ENCODE measurements at regions not wholly inside any gene's neighbourhood (a gene's known extent, or its start where the extent isn't known, plus 50 kb on each side); places are given as distances from the start of the nearest gene placed in this dataset.

DNA sequence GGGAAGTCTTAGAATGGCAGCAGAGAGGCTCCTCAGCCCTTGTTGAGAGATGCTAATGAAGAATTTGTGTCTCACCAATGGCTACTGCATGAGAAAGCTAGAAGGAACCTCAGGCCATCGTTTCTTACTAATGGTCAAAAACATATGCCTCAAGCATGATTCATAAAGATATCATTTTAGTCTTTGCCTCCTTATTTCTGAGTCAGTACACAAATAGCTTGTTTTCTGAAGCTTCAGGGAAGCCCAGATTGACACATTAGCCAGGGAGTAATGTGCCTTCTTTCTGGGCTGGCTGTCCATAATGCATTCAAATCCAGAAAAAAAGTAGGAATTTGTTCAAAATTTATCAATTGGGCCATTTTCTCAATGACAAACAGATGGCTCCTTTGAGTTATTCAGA, 169.4 kb upstream of the ZBED5 start:
- H3K4me3 ChIP-seq (ENCODE audit: low read depth, low read length): no peak overlapping the region
- DNase-seq (ENCODE audit: low read depth): peak; percentile 25

DNA sequence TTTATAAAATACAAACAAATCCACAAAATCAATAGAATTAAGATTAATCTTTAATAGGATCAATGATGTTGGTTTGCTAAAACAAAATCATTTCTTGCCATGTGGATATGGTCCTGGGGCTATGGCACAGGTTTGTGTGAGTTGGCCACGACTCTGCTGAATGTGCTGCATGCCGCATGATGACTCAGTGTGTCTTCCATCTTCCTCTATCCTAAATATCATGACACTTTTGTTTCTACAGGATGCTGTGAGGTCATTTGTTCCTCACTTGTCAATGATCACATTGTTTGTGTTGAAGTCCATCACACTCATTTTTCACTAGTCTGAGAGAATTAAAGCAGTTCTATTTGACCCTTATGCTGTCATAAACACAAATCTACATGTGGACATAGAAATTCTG, 167.2 kb upstream of the ZBED5 start:
- DNase-seq (ENCODE audit: low read depth): peak; percentile 23
- H3K4me3 ChIP-seq (ENCODE audit: low read depth, low read length): no peak overlapping the region

DNA sequence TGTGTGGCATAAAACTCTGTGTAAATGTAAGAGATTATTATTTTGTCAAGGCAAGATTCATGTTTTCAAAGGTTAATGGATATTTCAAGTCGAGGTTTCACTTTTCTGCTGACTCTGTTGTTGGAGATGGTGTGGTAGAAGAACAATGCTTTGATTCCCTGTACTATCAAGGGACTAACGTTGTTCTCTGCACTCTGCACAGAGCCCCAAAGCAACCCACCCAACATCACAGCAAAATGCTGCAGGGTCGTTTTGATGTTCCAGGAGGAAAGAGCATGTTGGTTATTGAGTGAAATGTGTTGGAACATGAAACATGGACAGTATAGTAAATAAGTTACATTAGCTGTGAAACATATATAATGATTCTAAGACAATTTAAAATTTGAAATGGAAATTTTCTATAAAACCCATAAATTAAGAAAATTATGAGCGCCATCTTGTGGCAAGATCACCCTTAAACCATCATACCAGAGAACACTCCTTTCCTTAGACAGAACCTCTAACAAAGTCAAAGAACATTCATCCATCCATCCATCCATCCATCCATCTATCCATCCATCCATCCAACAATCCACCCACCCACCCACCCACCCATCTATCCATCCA, 164.4 kb upstream of the ZBED5 start:
- no peak overlapping the region for H3K4me3 ChIP-seq (ENCODE audit: low read depth, low read length)
- no peak for DNase-seq (ENCODE audit: low read depth)

DNA sequence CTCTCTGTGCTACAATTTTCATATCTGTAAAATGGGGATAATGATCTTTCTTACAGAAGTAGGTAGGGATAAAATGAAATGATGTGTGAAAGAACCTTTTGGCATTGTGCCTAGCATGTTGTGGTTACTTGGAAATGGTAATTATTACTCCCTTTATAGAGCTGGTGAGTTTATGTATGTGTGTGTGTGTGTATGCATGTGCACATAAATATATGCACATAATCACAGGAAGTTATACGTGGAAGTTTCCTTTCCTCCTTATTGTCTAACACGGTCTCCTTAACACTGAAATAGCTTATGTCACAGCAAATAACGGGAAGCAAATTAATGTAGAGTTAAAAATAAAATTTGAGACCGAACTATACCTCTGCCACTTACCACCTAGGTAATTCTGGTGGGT, 163.7 kb upstream of the ZBED5 start:
- no peak for DNase-seq (ENCODE audit: low read depth)

DNA sequence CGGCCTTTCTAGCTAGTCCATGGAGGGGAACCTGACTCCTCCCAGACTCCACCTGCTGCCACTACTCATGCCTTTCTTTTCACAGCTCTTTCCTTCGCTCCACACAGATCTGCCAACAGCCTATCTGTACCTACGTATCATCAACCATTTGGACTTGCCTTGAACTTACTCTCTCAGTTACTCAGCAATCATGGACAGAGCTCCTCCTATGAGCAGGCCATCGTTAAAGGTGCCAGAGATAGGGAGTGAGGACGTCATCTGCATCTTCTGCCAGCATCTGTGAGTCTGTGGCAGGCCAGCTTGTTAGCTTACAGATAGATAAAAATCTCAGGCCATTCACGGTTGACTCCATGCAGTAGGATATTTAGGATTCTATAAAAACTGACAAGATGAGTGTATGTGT, 162.9 kb upstream of the ZBED5 start:
- no peak for DNase-seq (ENCODE audit: low read depth)
- H3K4me3 ChIP-seq (ENCODE audit: low read depth, low read length): no peak overlapping the region

More for the DNA sequence above, 163.7 kb upstream of the ZBED5 start:
- H3K4me3 ChIP-seq (ENCODE audit: low read depth, low read length): no peak overlapping the region

DNA sequence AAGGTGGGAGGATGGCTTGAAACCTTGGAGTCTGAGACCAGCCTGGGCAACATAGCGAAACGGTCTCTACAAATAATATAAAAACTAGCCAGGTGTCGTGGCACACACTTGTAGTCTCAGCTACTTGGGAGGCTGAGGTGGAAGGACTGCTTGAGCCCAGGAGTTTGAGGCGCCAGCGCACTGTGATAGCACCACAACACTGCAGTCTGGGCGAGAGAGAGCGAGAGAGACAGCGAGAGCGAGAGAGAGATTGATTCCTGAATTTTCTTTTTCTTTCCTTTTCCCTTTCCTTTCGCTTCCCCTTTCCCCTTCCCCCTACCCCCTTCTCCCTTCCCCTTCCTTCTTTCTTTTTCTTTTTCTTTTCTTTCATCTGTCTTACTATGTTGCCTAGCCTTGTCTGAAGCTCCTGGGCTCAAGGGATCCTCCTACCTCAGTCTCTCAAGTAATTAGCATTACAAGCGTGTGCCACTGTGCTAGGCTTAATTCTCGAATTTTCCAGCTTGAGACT, 162.4 kb upstream of the ZBED5 start:
- no peak overlapping the region for H3K4me3 ChIP-seq (ENCODE audit: low read depth, low read length)
- DNase-seq (ENCODE audit: low read depth): no peak

DNA sequence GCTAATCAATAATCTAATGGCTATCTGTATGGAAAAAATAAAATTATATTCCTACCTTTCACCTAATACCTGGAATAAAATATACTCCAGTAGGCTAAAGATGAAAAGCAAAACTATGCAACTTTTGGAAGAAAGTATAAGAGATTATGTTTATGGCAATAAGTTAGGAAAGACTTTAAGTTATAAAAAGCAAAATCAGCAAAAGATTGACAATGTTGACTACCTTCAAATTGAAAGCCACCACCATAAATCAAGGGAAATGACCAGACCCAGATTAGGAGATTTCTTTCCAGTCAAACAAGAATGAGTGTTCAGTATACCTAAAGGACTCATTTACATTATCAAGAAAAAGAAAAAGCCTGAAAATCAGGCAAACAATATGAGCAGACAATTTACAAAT, 159.1 kb upstream of the ZBED5 start:
- DNase-seq (ENCODE audit: low read depth): no peak

DNA sequence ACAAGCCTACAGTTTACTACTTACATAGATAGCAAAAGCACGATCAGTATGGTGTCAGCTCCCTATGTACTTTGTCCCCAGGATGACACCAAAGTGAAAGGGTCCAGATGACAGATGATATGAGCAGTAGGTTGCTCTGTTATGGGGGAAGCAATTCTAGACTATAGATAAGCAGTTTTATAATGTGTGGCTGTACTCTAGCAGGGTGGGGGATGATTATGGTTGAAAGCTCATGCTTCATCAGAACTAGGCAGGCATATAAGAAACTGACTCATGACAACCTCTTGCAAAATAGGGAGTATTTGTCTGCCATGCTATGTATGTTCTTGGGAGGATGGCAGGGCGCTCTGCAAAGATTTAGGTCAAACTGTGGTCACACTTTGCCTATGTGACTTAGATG, 158.2 kb upstream of the ZBED5 start:
- peak; percentile 10 for DNase-seq (ENCODE audit: low read depth)
- no peak overlapping the region for H3K4me3 ChIP-seq (ENCODE audit: low read depth, low read length)

More for the DNA sequence above, 159.1 kb upstream of the ZBED5 start:
- H3K4me3 ChIP-seq (ENCODE audit: low read depth, low read length): no peak overlapping the region

DNA sequence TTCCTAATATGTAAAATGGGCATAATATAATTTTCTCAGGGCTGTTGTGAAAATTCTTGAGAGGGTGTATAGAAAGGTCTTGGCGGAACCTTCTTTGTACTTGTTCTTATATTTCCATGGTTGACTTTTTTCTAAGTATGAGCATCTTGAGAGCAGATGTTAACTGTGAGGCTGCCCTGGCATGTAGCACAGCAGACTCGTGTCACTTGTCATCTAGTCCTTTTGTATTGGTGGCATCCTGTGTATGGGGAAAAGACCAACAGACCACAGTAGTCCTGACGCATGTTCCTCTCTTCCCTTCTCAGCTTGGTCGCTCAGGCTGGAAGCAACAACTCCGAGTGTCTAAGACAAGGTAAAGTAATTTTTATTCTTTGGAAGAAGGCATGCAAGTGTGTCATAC, 153.8 kb upstream of the ZBED5 start:
- H3K4me3 ChIP-seq (ENCODE audit: low read depth, low read length): no peak overlapping the region
- DNase-seq (ENCODE audit: low read depth): no peak

DNA sequence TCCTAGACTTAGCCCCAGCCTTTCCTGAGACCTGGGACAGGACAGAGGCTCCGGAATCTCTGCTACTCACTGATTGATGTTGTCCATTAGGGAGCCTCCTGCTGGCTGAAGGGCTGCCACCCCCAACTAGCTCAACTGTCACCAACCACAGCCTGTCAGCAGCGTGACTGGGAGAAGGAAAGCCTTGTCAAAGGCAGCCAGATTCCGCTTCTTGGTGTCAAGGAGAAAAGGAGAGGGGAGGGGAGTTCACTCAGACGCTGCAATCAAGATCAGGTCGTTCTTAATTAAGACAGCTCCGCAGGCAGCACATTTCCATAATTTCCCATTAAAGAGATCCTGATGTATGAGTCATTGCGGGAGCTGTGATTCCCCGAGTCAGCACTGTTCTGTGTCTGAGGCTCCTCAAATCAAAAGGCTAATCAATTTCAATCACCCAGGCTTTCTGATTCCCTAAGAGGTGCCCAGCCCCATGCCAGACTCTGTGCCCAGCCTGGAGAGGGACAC, 152.8 kb upstream of the ZBED5 start:
- DNase-seq (ENCODE audit: low read depth): no peak
- no peak overlapping the region for H3K4me3 ChIP-seq (ENCODE audit: low read depth, low read length)

DNA sequence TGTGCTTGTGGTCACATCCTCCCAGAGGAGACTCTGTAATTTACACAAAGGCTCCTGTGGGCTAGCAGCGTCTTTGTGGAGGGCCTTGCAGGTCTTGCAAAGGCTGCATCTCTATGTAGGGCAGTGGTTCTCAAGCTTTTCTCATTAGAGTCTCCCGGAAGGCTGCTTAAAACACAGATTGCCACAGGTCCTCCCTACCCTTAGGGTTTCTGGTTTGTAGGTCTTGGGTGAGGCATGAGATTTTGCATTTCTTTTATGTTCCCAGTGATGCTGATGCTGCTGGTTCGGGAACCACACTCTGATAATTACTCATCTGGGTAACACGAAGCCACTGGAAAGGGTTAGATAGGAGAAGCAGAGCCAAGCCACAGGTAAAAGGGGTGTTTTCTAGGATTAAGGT, 151.3 kb upstream of the ZBED5 start:
- no peak overlapping the region for H3K4me3 ChIP-seq (ENCODE audit: low read depth, low read length)
- DNase-seq (ENCODE audit: low read depth): no peak

DNA sequence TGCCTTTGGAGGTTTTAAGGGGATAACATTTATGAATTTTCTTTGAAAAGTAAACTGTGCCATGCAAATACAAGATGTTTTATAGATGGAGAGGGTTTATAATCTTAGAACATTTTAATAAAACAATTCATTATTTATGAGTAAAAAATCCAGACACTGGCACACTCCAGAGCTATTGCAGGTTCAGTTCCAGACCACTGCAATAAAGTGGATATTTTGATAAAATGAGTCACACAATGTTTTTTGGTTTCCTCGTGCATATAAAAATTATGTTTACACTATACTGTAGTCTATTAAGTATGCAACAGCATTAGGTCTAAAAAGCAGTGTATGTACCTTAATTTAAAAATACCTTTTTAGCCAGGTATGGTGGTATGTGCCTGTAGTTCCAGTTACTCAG, 146.2 kb upstream of the ZBED5 start:
- no peak for DNase-seq (ENCODE audit: low read depth)
- H3K4me3 ChIP-seq (ENCODE audit: low read depth, low read length): no peak overlapping the region

DNA sequence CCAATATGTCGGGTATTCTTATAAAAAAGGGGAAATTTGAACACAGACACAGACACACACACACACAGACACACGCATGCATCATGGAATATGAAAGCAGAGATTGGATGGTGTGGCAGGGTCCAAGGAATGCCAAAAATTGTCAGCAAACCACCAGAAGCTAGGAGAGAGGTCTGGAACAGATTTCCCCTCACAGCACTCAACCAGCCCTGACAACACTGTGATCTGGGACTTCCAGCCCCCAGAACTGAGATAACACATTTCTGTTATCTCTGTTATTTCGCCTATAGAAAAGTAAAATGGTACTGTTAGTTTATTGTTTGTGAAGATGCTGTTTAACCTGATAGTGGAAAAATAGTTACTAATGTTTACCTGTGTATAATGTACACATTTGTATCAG, 145.4 kb upstream of the ZBED5 start:
- no peak for DNase-seq (ENCODE audit: low read depth)
- no peak overlapping the region for H3K4me3 ChIP-seq (ENCODE audit: low read depth, low read length)

DNA sequence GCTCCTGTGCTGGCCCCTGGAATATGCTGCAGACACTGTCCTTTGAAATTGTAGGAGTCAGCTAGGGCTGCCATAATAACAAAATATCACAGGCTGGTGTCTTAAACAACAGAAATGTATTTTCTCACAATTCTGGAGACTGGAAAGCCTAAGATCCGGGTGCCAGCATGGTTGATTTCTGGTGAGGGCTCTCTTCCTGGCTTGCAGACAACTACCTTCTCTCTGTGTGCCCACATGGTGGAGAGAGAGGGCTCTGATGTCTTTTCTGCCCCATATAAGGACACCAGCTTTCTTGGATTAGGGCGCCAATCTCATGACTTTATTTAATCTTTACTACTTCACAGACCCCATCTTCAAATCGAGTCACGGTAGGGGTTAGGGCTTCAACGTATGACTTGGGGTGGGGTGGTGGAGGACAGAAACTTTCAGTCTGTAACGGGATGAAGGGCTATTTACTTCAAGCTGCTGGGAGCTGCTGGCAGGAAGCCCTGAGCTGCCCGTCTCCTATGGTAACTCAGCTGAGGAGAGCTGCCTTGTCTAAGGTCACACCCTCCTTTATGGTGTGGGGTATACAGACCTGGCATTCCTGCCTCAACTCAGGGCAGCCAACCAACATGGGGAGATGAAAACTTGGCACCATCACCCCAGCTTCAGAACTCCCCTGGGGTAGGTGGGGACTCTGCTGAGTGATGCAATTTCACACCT, 142.9 kb upstream of the ZBED5 start:
- DNase-seq (ENCODE audit: low read depth): no peak
- no peak overlapping the region for H3K4me3 ChIP-seq (ENCODE audit: low read depth, low read length)

DNA sequence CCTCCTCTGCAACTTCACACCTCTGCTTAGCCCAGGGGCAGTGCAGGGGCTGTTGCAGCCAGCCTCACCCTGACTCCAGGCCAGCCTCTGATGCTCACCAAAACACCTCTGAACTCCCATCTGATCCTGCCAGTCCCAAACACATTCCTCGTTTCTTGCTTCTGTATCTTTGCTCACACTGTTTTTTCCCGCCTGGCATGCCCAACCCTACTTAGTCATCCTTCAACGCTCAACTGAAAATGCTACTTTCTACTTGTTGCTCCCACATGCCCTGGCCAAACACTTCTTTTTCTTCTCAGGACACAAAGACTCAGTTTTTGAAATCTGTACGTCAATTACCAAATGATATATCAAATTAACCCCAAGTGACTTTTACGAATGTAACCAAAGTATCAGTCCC, 140.8 kb upstream of the ZBED5 start:
- H3K4me3 ChIP-seq (ENCODE audit: low read depth, low read length): no peak overlapping the region
- no peak for DNase-seq (ENCODE audit: low read depth)

DNA sequence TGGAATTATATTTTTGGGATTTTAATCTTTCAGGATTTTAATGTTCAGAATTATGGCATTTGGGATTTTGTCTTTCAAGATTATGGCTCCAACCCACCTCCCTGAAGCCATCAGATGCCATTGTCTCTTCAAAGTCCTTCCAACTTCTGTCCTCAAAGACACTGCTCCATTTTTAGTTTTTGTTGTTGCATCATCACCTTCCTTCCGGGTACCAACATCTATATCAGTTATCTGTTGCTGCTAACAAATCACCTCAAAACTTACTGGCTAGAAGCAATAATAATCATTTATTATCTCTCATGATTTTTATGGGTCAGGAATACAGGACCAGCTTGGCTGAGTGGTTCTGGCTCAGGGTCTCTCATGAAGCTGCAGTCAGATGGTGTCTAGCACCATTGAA, 138.8 kb upstream of the ZBED5 start:
- H3K4me3 ChIP-seq (ENCODE audit: low read depth, low read length): no peak overlapping the region
- no peak for DNase-seq (ENCODE audit: low read depth)

DNA sequence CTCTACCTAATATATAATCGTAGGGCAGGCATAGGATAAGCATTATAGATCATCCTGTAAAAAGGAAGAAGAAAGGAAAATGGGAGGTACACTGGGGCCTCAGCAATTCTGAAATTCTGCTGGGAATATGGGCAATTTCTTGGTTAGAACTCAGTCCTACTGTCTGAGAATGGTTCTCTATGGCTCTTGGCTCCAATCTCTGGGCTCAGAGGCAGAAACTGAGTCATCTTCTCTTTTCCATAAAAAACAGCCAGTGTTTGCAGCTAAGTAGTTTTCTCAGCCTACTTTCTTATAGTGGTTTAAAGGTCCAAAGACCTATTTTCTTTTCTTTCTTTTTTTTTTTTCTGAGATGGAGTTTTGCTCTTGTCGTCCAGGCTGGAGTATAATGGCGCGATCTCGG, 135.8 kb upstream of the ZBED5 start:
- H3K4me3 ChIP-seq (ENCODE audit: low read depth, low read length): no peak overlapping the region
- DNase-seq (ENCODE audit: low read depth): no peak

DNA sequence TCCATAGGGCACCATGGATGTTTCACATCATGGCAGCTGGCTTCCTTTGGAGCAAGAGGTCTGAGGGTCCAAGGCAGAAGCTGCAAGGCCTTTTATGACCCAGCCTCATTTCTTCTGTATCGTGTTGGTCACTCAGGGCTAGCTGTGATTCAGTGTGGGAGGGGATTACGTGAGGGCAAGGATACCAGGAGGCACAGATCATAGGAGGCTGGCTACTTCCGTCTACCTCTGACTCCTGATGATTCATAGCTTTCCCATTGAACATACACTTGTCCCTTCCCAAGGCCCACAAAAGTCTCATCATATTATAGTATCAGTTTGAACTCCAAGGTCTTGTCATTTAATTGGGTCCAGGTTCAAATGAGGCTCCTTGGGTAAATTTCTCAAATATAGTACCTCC, 135.3 kb upstream of the ZBED5 start:
- no peak overlapping the region for H3K4me3 ChIP-seq (ENCODE audit: low read depth, low read length)
- no peak for DNase-seq (ENCODE audit: low read depth)

DNA sequence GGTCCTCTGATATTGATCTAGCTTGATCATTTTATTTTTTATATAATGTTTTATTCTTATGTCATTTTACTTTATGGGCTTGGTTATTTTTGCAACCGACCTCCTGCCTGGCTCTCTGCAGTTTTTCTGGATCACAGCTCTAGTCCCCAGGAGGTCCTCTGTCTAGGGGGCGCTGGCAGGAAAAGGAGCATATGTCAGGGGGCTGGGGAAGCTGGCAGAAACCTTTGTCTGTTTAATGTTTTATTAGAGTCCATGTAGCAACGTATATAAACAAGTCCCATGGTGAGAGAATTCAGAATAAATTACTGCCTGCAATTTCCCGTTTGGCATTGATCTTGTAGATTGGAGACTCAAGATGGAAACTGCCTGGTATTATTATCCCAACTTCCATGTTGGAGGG, 133.5 kb upstream of the ZBED5 start:
- no peak for DNase-seq (ENCODE audit: low read depth)
- no peak overlapping the region for H3K4me3 ChIP-seq (ENCODE audit: low read depth, low read length)

DNA sequence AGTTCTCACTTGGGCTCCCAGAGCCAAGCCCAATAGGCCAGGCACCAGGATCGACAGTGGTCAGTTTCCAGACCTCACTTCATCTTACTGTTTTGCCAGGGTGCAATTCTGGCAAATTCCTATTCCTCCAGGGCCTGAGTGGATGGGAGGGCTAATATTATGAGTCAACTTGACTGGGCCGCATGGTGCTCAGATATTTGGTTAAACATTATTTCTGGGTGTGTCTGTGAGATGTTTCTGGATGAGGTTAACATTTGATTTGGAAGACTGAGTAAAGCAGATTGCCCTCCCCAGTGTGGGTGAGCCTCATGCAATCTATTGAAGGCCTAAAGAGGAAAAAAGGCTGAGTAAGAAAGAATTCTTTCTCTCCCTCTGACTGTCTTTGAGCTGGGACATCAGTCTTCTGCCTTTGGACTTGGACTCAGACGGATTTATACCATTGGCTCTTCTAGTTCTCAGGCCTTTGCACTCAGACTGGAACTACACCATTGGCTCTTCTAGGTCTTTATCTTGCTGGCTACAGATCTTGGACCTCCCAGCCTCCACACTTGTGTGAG, 132.9 kb upstream of the ZBED5 start:
- DNase-seq (ENCODE audit: low read depth): no peak
- H3K4me3 ChIP-seq (ENCODE audit: low read depth, low read length): no peak overlapping the region

DNA sequence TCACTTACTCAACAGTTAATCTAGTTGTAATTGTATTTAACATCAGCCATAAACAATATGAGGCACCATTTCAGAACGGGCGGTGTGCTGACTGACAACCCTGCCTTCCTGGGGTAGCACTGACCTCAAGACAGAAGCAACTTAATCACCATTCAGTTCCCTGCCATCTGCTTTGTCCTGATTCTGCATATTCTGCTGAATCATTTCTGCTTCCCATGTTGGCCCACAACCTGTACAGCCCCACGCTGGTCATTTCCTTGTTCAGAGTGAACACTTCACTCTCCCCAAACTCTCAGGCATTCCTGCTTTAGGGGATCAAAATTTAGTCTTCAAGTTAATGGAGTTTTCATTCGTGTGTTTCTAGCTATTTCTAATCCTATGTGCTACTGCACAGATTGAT, 132.3 kb upstream of the ZBED5 start:
- DNase-seq (ENCODE audit: low read depth): no peak
- H3K4me3 ChIP-seq (ENCODE audit: low read depth, low read length): no peak overlapping the region
